CD14-positive monocyte (primary cell): ENCODE measurements at regions not wholly inside any gene's neighbourhood (a gene's known extent, or its start where the extent isn't known, plus 50 kb on each side); places are given as distances from the start of the nearest gene placed in this dataset.

Experiments
- DNase-seq, 3 donors: peaks; one replicate each; pipeline ENCODE4 v3.0.0-alpha.2; 2011 to 2022
- H2AFZ ChIP-seq: 2 replicates; pipeline ENCODE4 v1.6.0; 2012; ENCODE audit warnings: mild to moderate bottlenecking, low read depth, low read length, inconsistent platforms; ENCODE audit not compliant: insufficient read depth, poor library complexity, severe bottlenecking
- H3K27ac ChIP-seq, 2 donors: 1 replicate in 1 of 2; 2 replicates in 1 of 2; pipeline ENCODE4 v1.5.1; 2012 to 2013; ENCODE audit warnings: low read length in 2 of 2, control low read depth in 1 of 2, inconsistent platforms in 1 of 2, low read depth in 1 of 2, mild to moderate bottlenecking in 1 of 2
- H3K27me3 ChIP-seq, 2 donors: one replicate each; pipeline versions ENCODE4 v1.6.0 to v1.6.1; 2011 to 2013; ENCODE audit warnings: low read length in 2 of 2; ENCODE audit not compliant: control insufficient read depth in 2 of 2, insufficient read depth in 2 of 2
- H3K36me3 ChIP-seq, 2 donors: replicated peaks in 1 of 2; 1 replicate in 1 of 2; 2 replicates in 1 of 2; pipeline versions ENCODE4 v1.5.1 to v1.6.1; 2012 to 2013; ENCODE audit warnings: low read length in 2 of 2, control low read depth in 1 of 2, inconsistent platforms in 1 of 2, mild to moderate bottlenecking in 1 of 2; ENCODE audit not compliant: insufficient read depth in 2 of 2, control insufficient read depth in 1 of 2
- H3K4me1 ChIP-seq, 2 donors: 1 replicate in 1 of 2; 2 replicates in 1 of 2; pipeline versions ENCODE4 v1.5.1 to v1.6.1; 2012 to 2013; ENCODE audit warnings: low read length in 2 of 2, control low read depth in 1 of 2, inconsistent platforms in 1 of 2, mild to moderate bottlenecking in 1 of 2, moderate library complexity in 1 of 2; ENCODE audit not compliant: insufficient read depth in 2 of 2, control insufficient read depth in 1 of 2
- H3K4me2 ChIP-seq: replicated peaks from 2 replicates; pipeline ENCODE3; 2012; ENCODE audit warnings: low read length, moderate library complexity, mild to moderate bottlenecking; ENCODE audit not compliant: poor library complexity, severe bottlenecking; ENCODE audit errors: extremely low read depth
- H3K4me3 ChIP-seq, 3 experiments: fragments of 200-600 bp in 1 of 3; sonication (generic) in 1 of 3; replicated peaks in 1 of 3; 1 replicate in 2 of 3; 2 replicates in 1 of 3; pipeline ENCODE4 v1.5.1; 2011 to 2013; ENCODE audit warnings: low read length in 3 of 3, mild to moderate bottlenecking in 3 of 3, control low read depth in 2 of 3, low read depth in 2 of 3, inconsistent platforms in 1 of 3, moderate library complexity in 1 of 3
- H3K79me2 ChIP-seq: 2 replicates; pipeline ENCODE4 v1.6.0; 2012; ENCODE audit warnings: mild to moderate bottlenecking, control low read depth, inconsistent platforms, low read length, moderate library complexity; ENCODE audit not compliant: insufficient read depth
- H3K9ac ChIP-seq: 2 replicates; pipeline ENCODE4 v1.6.0; 2017; ENCODE audit warnings: low read length, mild to moderate bottlenecking; ENCODE audit not compliant: insufficient read depth, poor library complexity, severe bottlenecking
- H3K9me3 ChIP-seq, 2 donors: replicated peaks in 1 of 2; 1 replicate in 1 of 2; 2 replicates in 1 of 2; pipeline versions ENCODE4 v1.5.1 to v1.6.1; 2012 to 2013; ENCODE audit warnings: low read length in 2 of 2, control low read depth in 1 of 2; ENCODE audit not compliant: control insufficient read depth in 1 of 2, insufficient read depth in 1 of 2
- H4K20me1 ChIP-seq: 2 replicates; pipeline ENCODE4 v1.6.0; 2012; ENCODE audit warnings: mild to moderate bottlenecking, low read length, control low read depth, moderate library complexity; ENCODE audit not compliant: insufficient read depth
- H3K27ac Mint-ChIP-seq, 7 donors: one replicate each; pipeline ENCODE4 v1.8.0; 2020; ENCODE audit warnings: mild to moderate bottlenecking in 7 of 7, mixed read lengths in 7 of 7, moderate library complexity in 6 of 7, inconsistent platforms in 2 of 7
- H3K27me3 Mint-ChIP-seq, 3 donors: one replicate each; pipeline ENCODE4 v1.8.0; 2021 to 2022; ENCODE audit warnings: low read depth in 3 of 3, mild to moderate bottlenecking in 3 of 3, mixed read lengths in 3 of 3, moderate library complexity in 3 of 3, inconsistent platforms in 1 of 3
- H3K36me3 Mint-ChIP-seq, 2 donors: one replicate each; pipeline ENCODE4 v1.8.0; 2020; ENCODE audit warnings: mixed read lengths in 2 of 2, inconsistent platforms in 1 of 2, mild to moderate bottlenecking in 1 of 2
- H3K4me1 Mint-ChIP-seq: one replicate; pipeline ENCODE4 v1.8.0; 2020; ENCODE audit warnings: mild to moderate bottlenecking, mixed read lengths
- H3K4me3 Mint-ChIP-seq, 2 donors: one replicate each; pipeline ENCODE4 v1.8.0; 2020; ENCODE audit warnings: mild to moderate bottlenecking in 2 of 2, mixed read lengths in 2 of 2, moderate library complexity in 1 of 2
- H3K9me3 Mint-ChIP-seq, 7 donors: one replicate each; pipeline ENCODE4 v1.8.0; 2020 to 2022; ENCODE audit warnings: mixed read lengths in 7 of 7, mild to moderate bottlenecking in 6 of 7, moderate library complexity in 6 of 7, inconsistent platforms in 2 of 7
- WGBS: methylation state at CpG from one replicate; pipeline ENCODE4 v1.1.5; 2013; ENCODE audit warnings: missing lambda C conversion rate; ENCODE audit not compliant: insufficient coverage; 5-methylcytosine and 5-hydroxymethylcytosine counted together
- intact Hi-C, 2 donors: fragments of 100-400 bp; cut with micrococcal nuclease; formaldehyde crosslinking; loops; one replicate each; pipeline versions ENCODE4 v1.15.0 to v1.15.1; 2023
- TF ChIP-seq, protein P1 (sequence below): fragments of 200-600 bp; IDR thresholded peaks from one replicate; pipeline ENCODE4 v1.8.0; 2022; ENCODE audit warnings: antibody characterized with exemption, mild to moderate bottlenecking

DNA sequence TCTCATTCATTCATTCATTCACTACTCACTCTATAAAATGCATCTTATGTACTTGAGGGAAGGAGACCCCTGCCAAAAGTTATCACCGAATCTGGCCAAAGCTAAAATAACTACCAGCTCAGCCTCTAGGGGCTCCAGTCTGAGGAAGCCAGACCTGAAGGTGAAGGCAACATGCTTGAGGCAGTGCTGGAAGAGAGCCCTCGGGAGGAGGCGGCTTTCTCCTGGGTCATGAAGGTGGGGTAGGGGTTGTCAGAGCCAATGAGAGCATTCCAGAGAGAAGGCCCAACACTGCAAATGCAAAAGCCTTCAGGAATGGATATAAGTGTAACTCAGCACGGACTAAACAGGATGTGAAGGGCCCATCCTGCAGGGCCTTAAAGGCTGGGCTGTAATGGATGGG, 62.4 kb downstream of the GSC start:
- Mint-ChIP-seq H3K27ac (no peak overlapping the region), H3K4me1 (no peaks in the 10 kb centered on the region), H3K36me3 (no peaks in the 10 kb centered on the region), H3K4me3 (no peak overlapping the region), H3K27me3 (peaks cover 11 to 15% (median 12%) of the 10 kb centered on the region in 3 donors), H3K9me3 (peaks cover 0 to 3% (median 0%) of the 10 kb centered on the region in 7 donors)
- intact Hi-C loops: no loop called here
- no peaks in the 10 kb centered on the region for H3K4me1 ChIP-seq
- no peak overlapping the region for H3K27ac ChIP-seq
- no peaks in the 10 kb centered on the region for H3K36me3 ChIP-seq
- no peak overlapping the region for H3K4me2 ChIP-seq
- H3K9me3 ChIP-seq: no peaks in the 10 kb centered on the region
- TF ChIP-seq, protein P1, sequence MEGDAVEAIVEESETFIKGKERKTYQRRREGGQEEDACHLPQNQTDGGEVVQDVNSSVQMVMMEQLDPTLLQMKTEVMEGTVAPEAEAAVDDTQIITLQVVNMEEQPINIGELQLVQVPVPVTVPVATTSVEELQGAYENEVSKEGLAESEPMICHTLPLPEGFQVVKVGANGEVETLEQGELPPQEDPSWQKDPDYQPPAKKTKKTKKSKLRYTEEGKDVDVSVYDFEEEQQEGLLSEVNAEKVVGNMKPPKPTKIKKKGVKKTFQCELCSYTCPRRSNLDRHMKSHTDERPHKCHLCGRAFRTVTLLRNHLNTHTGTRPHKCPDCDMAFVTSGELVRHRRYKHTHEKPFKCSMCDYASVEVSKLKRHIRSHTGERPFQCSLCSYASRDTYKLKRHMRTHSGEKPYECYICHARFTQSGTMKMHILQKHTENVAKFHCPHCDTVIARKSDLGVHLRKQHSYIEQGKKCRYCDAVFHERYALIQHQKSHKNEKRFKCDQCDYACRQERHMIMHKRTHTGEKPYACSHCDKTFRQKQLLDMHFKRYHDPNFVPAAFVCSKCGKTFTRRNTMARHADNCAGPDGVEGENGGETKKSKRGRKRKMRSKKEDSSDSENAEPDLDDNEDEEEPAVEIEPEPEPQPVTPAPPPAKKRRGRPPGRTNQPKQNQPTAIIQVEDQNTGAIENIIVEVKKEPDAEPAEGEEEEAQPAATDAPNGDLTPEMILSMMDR: no peak
- H3K79me2 ChIP-seq: no peaks in the 10 kb centered on the region
- H3K9ac ChIP-seq: no peak overlapping the region
- no peak for DNase-seq
- no peak overlapping the region for H2AFZ ChIP-seq
- no peaks in the 10 kb centered on the region for H3K27me3 ChIP-seq
- no peak overlapping the region for H3K4me3 ChIP-seq
- H4K20me1 ChIP-seq: no peaks in the 10 kb centered on the region
- WGBS: 48% methylated on average over 4 of the region's 4 CpGs

DNA sequence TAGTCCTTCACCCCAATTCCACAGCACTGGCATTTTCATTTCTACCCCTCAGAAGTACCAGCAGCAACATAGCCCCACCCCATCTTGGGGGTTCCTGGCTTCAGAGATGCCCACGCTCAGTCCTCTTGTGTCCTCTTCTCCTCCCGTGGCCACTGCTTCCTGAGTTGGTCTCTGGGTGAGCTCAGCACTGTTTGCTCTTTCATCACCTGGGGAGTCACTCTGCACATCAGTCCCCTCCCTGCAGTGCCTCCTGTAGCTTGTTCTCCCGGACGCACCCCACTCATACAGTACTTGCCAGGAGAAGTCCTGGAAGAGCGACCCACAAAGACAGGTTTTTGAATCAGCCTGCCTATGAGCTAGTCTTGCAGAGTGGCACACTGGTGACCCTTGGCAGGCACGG, 63.8 kb downstream of the GSC start:
- Histone ChIP-seq H3K79me2 (no peaks in the 10 kb centered on the region), H3K9me3 (no peaks in the 10 kb centered on the region), H3K9ac (no peak overlapping the region), H2AFZ (no peak overlapping the region), H3K27ac (no peak overlapping the region), H4K20me1 (no peaks in the 10 kb centered on the region), H3K27me3 (no peaks in the 10 kb centered on the region), H3K36me3 (no peaks in the 10 kb centered on the region), H3K4me3 (no peak overlapping the region), H3K4me2 (no peak overlapping the region), H3K4me1 (no peaks in the 10 kb centered on the region)
- WGBS: 73% methylated on average over 6 of the region's 6 CpGs
- no peak overlapping the region for H3K4me3 Mint-ChIP-seq
- TF ChIP-seq, protein P1: no peak
- no peak for DNase-seq
- no peaks in the 10 kb centered on the region for H3K4me1 Mint-ChIP-seq
- no peaks in the 10 kb centered on the region for H3K36me3 Mint-ChIP-seq
- H3K27ac Mint-ChIP-seq: no peak overlapping the region
- peaks cover 0 to 3% (median 0%) of the 10 kb centered on the region in 7 donors for H3K9me3 Mint-ChIP-seq
- H3K27me3 Mint-ChIP-seq: peaks cover 7 to 11% (median 10%) of the 10 kb centered on the region in 3 donors
- intact Hi-C loops: no loop called here
